HG02798 (cell line): ENCODE measurements at regions not wholly inside any gene's neighbourhood (a gene's known extent, or its start where the extent isn't known, plus 50 kb on each side); places are given as distances from the start of the nearest gene placed in this dataset.

Experiments
- ATAC-seq: cut with Tn5 transposase; IDR thresholded peaks from one replicate; pipeline ENCODE4 v1.9.1; 2021; ENCODE audit warnings: mild to moderate bottlenecking; ENCODE audit not compliant: unreplicated experiment, poor library complexity

- ATAC-seq, result no peak
Observed at GRCh38 chr5:38104497-38105230, 153.7 kb upstream of the EGFLAM start.

GRCh38 chr5:38101897-38102296 lies 156.5 kb upstream of the EGFLAM start:
- no peak for ATAC-seq

- no peak for ATAC-seq
Observed at GRCh38 chr5:38099205-38100168, 158.9 kb upstream of the EGFLAM start.

- ATAC-seq, result no peak
Observed at GRCh38 chr5:38094889-38095288, 163.5 kb upstream of the EGFLAM start.

GRCh38 chr5:38093855-38094254 lies 164.5 kb upstream of the EGFLAM start:
- ATAC-seq, result no peak

GRCh38 chr5:38086777-38087176 lies 171.6 kb upstream of the EGFLAM start:
- no peak for ATAC-seq

- ATAC-seq, result no peak
Observed at GRCh38 chr5:38079620-38080402, 178.5 kb upstream of the EGFLAM start.

GRCh38 chr5:38078161-38078560 lies 180.2 kb upstream of the EGFLAM start:
- ATAC-seq, result no peak

- no peak for ATAC-seq
Observed at GRCh38 chr5:38077652-38078051, 180.7 kb upstream of the EGFLAM start.

- no peak for ATAC-seq
Observed at GRCh38 chr5:38071831-38072694, 186.3 kb upstream of the EGFLAM start.

- ATAC-seq, result no peak
Observed at GRCh38 chr5:38070304-38070950, 187.9 kb upstream of the EGFLAM start.

- no peak for ATAC-seq
Observed at GRCh38 chr5:38069360-38069759, 189.0 kb upstream of the EGFLAM start.

GRCh38 chr5:38060354-38060753 lies 198.0 kb upstream of the EGFLAM start:
- no peak for ATAC-seq

GRCh38 chr5:38059876-38060275 lies 198.5 kb upstream of the EGFLAM start:
- no peak for ATAC-seq

- no peak for ATAC-seq
Observed at GRCh38 chr5:38051711-38052511, 206.4 kb upstream of the EGFLAM start.

- no peak for ATAC-seq
Observed at GRCh38 chr5:38048400-38048799, 208.6 kb upstream of the GDNF start.

- ATAC-seq, result no peak
Observed at GRCh38 chr5:38046103-38046502, 206.3 kb upstream of the GDNF start.

- no peak for ATAC-seq
Observed at GRCh38 chr5:38045446-38045845, 205.6 kb upstream of the GDNF start.
